T-helper 2 cell treated with Interferon-gamma antibody and Interleukin-4, amounts not matched to agents 5 μg/mL and 100 μg/mL, for 36 hours (primary cell): ENCODE measurements at regions not wholly inside any gene's neighbourhood (a gene's known extent, or its start where the extent isn't known, plus 50 kb on each side); places are given as distances from the start of the nearest gene placed in this dataset.
A peak's percentile ranks its signal among the peaks of the same experiment; 100 is the strongest.
"Not testable (repeated sequence)": the region's sequence is repeated elsewhere in the genome, so short reads cannot be mapped to it uniquely, and the experiment has no call there.

Experiments
- DNase-seq: peaks from one replicate; pipeline ENCODE4 v3.0.0; 2021; ENCODE audit warnings: low spot score
- H3K27ac Mint-ChIP-seq: one replicate; pipeline ENCODE4 v1.8.0; 2021; ENCODE audit warnings: mild to moderate bottlenecking, mixed read lengths
- H3K27me3 Mint-ChIP-seq: one replicate; pipeline ENCODE4 v1.8.0; 2021; ENCODE audit warnings: low read depth, mixed read lengths
- H3K36me3 Mint-ChIP-seq: one replicate; pipeline ENCODE4 v1.8.0; 2021; ENCODE audit warnings: low read depth, mixed read lengths
- H3K4me1 Mint-ChIP-seq: one replicate; pipeline ENCODE4 v1.8.0; 2021; ENCODE audit warnings: low read depth, mixed read lengths
- H3K4me3 Mint-ChIP-seq: one replicate; pipeline ENCODE4 v1.8.0; 2022; ENCODE audit warnings: mild to moderate bottlenecking, moderate library complexity, mixed read lengths
- H3K9me3 Mint-ChIP-seq: one replicate; pipeline ENCODE4 v1.8.0; 2021; ENCODE audit warnings: mixed read lengths

DNA sequence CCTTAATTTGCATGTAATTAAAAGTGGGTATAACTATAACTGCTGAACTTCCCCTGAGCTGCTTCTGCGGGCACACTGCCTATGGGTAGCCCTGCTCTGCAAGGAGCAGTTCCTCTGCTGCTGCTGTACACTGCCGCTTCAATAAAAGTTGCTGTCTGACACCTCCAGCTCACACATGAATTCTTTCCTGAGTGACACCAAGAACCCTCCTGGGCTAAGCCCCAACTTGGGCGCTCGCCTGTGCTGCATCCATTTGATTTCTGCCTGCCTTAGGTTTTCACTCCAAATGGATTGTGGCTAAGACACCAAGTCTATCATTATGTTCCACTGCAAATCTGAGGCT, 215.7 kb downstream of the ANAPC1 start:
- peaks cover 4% of the 10 kb centered on the region for H3K4me1 Mint-ChIP-seq

DNA sequence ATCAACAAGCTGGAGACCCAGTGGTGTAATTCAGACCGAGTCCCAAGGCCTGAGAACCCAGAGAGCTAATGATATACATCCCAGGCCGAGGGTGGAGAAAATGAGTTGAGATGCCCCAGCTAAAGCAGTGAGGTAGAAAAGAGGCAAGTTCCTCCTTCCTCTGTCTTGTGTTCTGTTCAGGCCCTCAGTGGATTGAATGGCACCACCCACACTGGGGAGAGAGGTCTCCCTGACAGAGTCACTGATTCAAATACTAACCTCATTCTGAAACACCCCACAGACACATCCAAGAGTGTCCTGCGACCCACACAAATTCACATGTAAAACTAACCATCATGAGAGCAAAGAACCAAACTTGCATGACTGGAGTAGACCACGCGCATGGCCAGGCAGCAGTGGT, 215.3 kb downstream of the ANAPC1 start:
- Mint-ChIP-seq H3K4me1 (no peaks in the 10 kb centered on the region), H3K36me3 (no peaks in the 10 kb centered on the region), H3K27me3 (peaks cover 24% of the 10 kb centered on the region), H3K4me3 (no peak overlapping the region), H3K27ac (no peak overlapping the region), H3K9me3 (no peaks in the 10 kb centered on the region)
- DNase-seq, result no peak

More for the DNA sequence above, 215.7 kb downstream of the ANAPC1 start:
- Mint-ChIP-seq H3K4me3 (no peak overlapping the region), H3K9me3 (no peaks in the 10 kb centered on the region), H3K27me3 (peaks cover 25% of the 10 kb centered on the region), H3K27ac (no peak overlapping the region), H3K36me3 (no peaks in the 10 kb centered on the region)
- DNase-seq, result no peak

DNA sequence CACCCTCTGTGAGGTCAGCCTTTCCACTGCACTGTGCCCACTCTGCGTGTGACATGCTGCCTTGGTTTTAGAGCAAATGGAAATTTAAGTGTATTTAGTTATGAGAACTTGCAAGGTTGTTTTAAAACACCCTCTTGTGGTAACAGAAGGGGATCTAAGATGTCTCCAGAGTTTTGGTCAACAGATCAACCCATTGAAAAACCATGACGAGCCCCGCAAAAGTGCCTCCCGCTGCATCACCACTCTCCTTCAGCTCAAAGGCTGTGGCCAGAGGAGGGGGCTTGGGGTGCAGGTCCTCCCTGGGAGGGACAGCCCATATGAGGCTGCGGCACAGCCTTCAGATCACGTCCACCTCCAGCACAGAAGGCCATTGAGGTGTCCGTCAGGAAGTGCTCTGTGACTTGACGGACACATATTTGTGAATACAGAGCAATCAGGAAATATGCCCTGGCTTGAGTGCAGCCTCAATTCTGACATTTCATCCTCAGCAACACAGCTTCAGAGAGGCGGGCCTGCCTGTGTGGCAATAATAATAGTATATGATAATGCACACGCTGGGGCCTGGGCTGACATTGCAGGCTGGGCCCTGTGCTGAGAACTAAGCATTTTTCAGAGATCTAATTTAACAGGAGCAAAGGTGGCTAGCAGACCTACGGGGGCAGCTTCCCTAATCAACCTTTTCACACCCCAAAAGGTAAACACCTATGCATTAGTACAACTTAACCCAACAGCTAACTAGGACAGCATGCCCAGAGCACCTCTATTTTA, 213.9 kb downstream of the ANAPC1 start:
- Mint-ChIP-seq H3K4me3 (no peak overlapping the region), H3K36me3 (no peaks in the 10 kb centered on the region), H3K4me1 (no peaks in the 10 kb centered on the region), H3K9me3 (no peaks in the 10 kb centered on the region), H3K27me3 (peaks cover 21% of the 10 kb centered on the region), H3K27ac (no peak overlapping the region)
- no peak for DNase-seq

DNA sequence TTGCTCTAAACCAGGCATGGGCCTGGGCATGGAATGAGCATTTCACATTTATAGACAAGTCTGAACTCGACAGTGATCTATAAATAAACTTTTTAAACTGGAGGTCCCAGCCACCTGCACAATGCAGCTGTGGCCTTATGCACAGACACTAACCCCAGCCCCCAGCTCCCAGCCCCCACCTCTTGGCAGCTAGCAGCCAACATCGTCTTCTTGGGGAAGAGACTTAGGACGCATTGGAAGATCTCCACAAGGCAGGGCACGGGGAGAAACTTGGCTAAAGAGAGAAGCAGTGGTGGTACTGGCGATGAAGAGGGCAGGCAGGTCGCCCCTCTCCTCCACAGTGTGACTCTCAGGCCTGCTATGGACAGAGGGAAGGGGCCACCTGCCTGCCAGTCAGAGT, 213.2 kb downstream of the ANAPC1 start:
- Mint-ChIP-seq H3K4me3 (no peak overlapping the region), H3K36me3 (no peaks in the 10 kb centered on the region), H3K4me1 (peaks cover 3% of the 10 kb centered on the region), H3K27me3 (peaks cover 26% of the 10 kb centered on the region), H3K27ac (no peak overlapping the region), H3K9me3 (no peaks in the 10 kb centered on the region)
- DNase-seq, result no peak

DNA sequence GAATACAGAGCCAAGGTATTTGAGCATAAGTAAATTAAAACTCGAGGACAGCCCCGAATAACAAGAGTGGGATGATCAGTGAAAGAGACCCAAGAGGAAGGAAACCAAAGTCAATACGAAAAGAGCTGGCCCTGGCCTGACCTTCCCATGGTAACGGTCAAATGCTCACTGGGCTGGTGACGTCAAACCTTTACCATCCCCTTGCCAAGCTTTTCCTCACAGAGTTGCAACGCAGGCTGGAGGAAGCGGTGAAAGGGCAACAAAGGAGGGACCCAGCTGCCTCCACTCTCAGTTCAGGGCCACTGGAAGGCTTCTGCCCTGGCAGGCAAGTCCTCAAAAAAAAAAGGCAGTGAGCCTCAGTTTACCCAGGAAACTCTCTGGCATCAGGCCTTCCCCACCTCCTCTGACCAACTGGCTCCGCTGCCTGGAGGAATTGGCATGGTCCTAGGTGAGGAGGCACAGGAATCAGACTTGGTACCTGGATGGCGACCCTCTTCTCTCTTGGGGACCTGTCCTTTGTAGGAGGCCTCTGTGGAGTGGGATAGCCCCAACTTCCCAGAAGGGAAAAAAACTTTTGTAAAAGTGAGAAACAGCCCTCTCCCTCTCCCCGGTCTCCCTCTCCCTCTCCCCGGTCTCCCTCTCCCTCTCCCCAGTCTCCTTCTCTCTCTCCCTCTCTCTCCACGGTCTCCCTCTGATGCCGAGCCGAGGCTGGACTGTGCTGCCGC, 212.4 kb downstream of the ANAPC1 start:
- H3K4me3 Mint-ChIP-seq, result no peak overlapping the region
- no peak for DNase-seq
- H3K36me3 Mint-ChIP-seq, result no peaks in the 10 kb centered on the region
- H3K9me3 Mint-ChIP-seq, result no peaks in the 10 kb centered on the region
- H3K27me3 Mint-ChIP-seq, result peaks cover 34% of the 10 kb centered on the region
- no peak overlapping the region for H3K27ac Mint-ChIP-seq
- peaks cover 3% of the 10 kb centered on the region for H3K4me1 Mint-ChIP-seq

DNA sequence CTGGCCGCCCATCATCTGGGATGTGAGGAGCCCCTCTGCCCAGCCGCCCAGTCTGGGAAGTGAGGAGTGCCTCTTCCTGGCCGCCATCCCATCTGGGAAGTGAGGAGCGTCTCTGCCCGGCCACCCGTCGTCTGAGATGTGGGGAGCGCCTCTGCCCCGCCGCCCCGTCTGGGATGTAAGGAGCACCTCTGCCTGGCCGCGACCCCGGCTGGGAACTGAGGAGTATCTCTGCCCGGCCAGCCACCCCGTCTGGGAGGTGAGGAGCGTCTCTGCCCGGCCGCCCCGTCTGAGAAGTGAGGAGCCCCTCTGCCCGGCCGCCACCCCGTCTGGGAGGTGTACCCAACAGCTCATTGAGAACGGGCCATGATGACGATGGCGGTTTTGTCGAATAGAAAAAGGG, 211.4 kb downstream of the ANAPC1 start:
- not testable (repeated sequence) for H3K9me3 Mint-ChIP-seq, DNase-seq, H3K4me1 Mint-ChIP-seq, H3K36me3 Mint-ChIP-seq, H3K27ac Mint-ChIP-seq, H3K4me3 Mint-ChIP-seq
- H3K27me3 Mint-ChIP-seq, result peaks cover 35% of the 10 kb centered on the region

DNA sequence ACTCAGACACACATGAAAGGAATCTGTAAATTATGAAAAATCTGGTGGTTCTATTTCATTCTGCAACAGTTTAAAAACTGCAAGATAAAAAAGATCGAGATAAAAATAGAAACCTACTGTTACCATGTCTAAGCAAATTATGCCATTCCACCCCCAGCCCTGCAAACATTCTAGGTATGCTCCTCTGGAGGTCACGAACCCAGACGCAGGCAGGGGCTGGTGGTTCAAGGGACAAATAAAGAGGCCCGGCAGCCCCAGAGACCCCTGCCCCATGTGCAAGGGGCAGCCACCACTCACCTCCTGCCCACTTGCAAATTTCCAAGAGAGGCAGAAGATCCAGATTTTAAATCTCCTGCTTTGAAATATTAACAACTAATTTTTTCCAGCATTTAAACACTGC, 210.5 kb downstream of the ANAPC1 start:
- no peaks in the 10 kb centered on the region for H3K36me3 Mint-ChIP-seq

DNA sequence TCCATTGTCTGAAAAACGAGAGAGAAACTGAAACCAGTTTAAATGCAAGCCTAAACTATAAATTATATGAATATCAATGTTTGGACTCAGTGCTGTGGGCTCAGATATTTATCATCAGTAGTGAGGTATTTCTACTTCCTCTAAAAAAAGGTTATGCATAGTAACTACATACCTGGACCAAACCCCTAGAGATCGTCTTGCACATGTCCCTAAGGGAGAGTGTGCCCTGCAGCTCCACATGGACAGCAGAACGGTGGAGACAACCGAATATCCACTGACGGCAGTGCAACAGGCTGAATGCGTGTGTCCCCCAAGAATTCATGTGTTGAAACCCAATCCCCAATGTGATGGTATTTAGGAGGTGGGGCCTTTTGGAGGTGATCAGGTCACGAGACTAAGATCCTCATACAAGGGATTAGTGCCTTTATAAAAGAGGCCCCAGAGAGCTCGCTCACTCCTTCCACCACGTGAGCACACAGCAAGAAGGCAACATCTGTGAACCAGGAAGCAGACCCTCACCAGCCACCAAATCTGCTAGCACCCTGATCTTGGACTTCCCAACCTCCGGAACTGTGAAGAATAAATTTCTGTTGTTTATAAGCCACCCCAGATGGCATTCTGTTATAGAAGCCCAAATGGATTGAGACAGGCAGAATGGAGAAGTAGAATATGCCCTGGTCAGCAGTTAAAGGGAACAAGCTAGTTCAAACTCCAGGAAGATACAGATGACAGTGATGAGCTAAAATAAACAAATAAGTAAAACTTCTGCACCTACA, 208.4 kb downstream of the ANAPC1 start:
- no peak for DNase-seq
- Mint-ChIP-seq H3K4me3 (no peak overlapping the region), H3K27me3 (peaks cover 50% of the 10 kb centered on the region), H3K27ac (peak overlapping the region; percentile 11), H3K9me3 (no peaks in the 10 kb centered on the region), H3K36me3 (no peaks in the 10 kb centered on the region), H3K4me1 (peaks cover 14% of the 10 kb centered on the region)

More for the DNA sequence above, 210.5 kb downstream of the ANAPC1 start:
- no peaks in the 10 kb centered on the region for H3K9me3 Mint-ChIP-seq
- H3K4me3 Mint-ChIP-seq, result no peak overlapping the region
- no peak for DNase-seq
- peaks cover 5% of the 10 kb centered on the region for H3K4me1 Mint-ChIP-seq
- peaks cover 38% of the 10 kb centered on the region for H3K27me3 Mint-ChIP-seq
- no peak overlapping the region for H3K27ac Mint-ChIP-seq

DNA sequence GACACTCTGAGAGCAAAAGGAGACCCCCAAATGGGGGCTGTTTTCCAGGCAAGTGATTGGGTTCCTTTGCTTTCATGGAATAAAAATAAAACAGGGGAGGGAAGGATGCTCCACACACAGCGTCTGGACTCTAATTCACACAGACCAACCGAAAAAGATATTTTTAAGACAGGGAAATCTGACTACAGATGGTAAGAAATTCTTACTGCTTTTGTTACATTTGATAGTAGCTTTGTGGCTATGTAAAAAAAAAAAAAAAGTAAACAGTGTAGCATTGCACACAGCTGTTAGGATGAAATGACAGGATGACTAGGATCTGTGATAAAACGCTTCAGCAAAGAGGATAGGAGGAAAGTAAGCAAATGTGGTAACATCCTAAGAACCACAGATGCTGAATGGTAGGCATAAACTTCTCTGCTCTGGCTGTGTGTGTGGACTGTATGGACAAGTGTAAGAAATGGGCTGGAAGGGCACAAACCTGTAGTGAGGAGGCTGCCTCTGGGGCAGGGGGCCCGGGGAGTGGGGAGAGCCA, 207.6 kb downstream of the ANAPC1 start:
- Mint-ChIP-seq H3K27me3 (peaks cover 48% of the 10 kb centered on the region), H3K27ac (no peak overlapping the region)

DNA sequence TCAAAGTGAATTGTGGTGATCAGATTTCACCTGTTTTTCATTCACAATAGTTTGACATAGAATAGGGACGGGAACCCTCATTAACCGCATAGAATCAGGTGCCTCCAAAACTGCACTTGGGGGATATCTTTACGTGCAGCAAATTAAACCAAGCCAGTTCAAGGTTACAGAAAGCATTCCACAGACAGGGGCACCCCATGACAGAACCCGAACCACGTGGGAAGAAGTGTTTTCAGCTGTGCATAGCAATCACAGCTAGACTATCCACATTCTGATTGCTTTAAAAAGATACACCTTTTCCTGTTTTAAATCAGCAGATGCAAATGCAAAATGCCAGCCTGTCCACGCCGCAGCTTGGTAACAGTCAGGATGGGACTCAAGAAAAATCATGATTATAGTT, 205.8 kb downstream of the ANAPC1 start:
- no peaks in the 10 kb centered on the region for H3K36me3 Mint-ChIP-seq
- H3K4me3 Mint-ChIP-seq, result no peak overlapping the region
- peaks cover 52% of the 10 kb centered on the region for H3K27me3 Mint-ChIP-seq
- no peaks in the 10 kb centered on the region for H3K9me3 Mint-ChIP-seq
- peaks cover 14% of the 10 kb centered on the region for H3K4me1 Mint-ChIP-seq
- DNase-seq, result no peak
- H3K27ac Mint-ChIP-seq, result no peak overlapping the region

More for the DNA sequence above, 207.6 kb downstream of the ANAPC1 start:
- DNase-seq, result no peak
- H3K36me3 Mint-ChIP-seq, result no peaks in the 10 kb centered on the region
- no peaks in the 10 kb centered on the region for H3K9me3 Mint-ChIP-seq
- H3K4me1 Mint-ChIP-seq, result peaks cover 14% of the 10 kb centered on the region
- no peak overlapping the region for H3K4me3 Mint-ChIP-seq

DNA sequence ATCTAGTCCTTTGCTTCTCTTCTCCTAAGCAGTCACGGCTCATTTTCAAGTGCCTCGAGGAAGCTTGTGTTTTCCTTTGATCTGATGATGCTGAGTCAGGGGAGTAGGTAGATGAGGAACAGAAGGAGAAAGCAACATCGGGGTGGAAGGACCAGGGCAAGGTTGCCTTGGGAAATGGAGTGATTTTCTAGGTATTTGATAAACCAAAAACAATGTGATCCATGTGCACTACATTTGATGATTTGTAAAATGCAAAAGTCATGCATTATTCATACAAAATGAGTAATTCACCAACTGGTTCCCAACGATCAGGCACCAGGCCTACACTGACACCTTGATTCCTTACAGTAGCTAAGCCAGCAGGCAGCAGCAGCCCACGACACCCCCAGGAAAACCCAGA, 205.3 kb downstream of the ANAPC1 start:
- no peak for DNase-seq
- peaks cover 14% of the 10 kb centered on the region for H3K4me1 Mint-ChIP-seq
- no peak overlapping the region for H3K4me3 Mint-ChIP-seq
- H3K27ac Mint-ChIP-seq, result no peak overlapping the region
- no peaks in the 10 kb centered on the region for H3K9me3 Mint-ChIP-seq
- no peaks in the 10 kb centered on the region for H3K36me3 Mint-ChIP-seq
- peaks cover 51% of the 10 kb centered on the region for H3K27me3 Mint-ChIP-seq

DNA sequence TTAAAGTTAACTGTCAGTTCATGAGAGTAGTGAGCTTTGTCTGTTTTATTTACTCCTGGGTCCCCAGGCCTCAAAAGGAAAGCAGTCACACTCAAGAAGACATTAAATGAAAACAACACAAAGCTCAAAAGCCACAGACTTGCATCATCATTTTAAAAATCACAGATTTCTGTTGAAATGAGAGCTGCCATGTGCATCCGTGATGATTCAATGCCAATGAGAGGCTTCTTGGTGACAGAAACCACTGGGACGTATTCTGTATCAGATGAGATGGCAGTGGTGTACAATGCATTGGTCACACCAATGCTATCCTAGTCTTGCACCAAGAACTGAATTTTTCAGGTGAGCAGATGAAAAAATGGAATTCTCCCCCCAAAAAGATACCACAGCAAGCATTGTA, 204.8 kb downstream of the ANAPC1 start:
- no peak overlapping the region for H3K27ac Mint-ChIP-seq
- H3K4me3 Mint-ChIP-seq, result no peak overlapping the region
- H3K9me3 Mint-ChIP-seq, result no peaks in the 10 kb centered on the region
- peaks cover 14% of the 10 kb centered on the region for H3K4me1 Mint-ChIP-seq
- DNase-seq, result no peak
- peaks cover 49% of the 10 kb centered on the region for H3K27me3 Mint-ChIP-seq
- no peaks in the 10 kb centered on the region for H3K36me3 Mint-ChIP-seq

DNA sequence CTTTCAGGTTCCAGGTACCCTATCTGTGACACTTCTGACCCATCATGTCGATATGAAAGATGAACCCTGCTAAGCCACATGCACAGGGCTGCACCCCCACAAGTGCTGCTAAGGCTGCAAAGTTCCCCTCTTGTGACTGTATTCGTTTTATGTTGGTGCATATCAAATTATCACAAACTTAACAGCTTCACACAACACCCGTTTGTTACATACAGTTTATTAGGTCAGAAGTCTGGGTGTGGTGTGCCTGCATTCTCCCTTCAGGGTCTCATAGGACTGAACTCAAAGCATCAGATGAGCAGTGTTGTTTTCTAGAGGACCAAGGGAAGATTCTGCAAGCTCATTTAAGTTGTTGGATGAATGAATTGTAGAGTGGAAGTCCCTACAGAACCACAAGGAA, 199.4 kb downstream of the ANAPC1 start:
- Mint-ChIP-seq H3K4me1 (no peaks in the 10 kb centered on the region), H3K27ac (no peak overlapping the region), H3K9me3 (no peaks in the 10 kb centered on the region), H3K4me3 (no peak overlapping the region), H3K27me3 (peaks cover 38% of the 10 kb centered on the region), H3K36me3 (no peaks in the 10 kb centered on the region)
- no peak for DNase-seq

DNA sequence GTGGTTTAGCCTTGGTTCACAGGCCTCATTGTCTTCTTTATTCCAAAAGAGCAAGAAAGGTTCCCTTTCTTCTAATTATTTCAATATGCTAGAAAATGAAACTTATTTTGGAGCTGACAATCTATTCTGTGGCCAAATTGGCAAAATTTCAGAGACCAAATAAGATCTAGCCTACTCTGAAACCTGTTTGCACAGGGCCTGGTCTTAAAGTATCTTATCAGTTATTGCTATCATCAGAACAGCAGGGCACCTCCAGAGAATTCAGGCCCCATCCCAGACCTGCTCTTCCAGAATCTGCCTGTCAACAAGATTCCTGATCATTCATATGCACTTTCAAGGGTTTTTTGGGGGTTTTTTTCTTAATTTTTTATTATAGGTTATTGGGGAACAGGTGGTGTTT, 198.7 kb downstream of the ANAPC1 start:
- H3K27me3 Mint-ChIP-seq, result peaks cover 33% of the 10 kb centered on the region
- no peaks in the 10 kb centered on the region for H3K36me3 Mint-ChIP-seq
- H3K9me3 Mint-ChIP-seq, result no peaks in the 10 kb centered on the region
- DNase-seq, result no peak
- no peak overlapping the region for H3K4me3 Mint-ChIP-seq
- H3K27ac Mint-ChIP-seq, result no peak overlapping the region
- no peaks in the 10 kb centered on the region for H3K4me1 Mint-ChIP-seq
